NCI-H2029 treated with DMSO at 0.1 percent for 48 hours (cell line): ENCODE measurements at regions not wholly inside any gene's neighbourhood (a gene's known extent, or its start where the extent isn't known, plus 50 kb on each side); places are given as distances from the start of the nearest gene placed in this dataset.
"Not testable (repeated sequence)": the region's sequence is repeated elsewhere in the genome, so short reads cannot be mapped to it uniquely, and the experiment has no call there.

Experiments
- DNase-seq: peaks from one replicate; lab custom pipeline; 2025; lab: John Stamatoyannopoulos, UW

DNA sequence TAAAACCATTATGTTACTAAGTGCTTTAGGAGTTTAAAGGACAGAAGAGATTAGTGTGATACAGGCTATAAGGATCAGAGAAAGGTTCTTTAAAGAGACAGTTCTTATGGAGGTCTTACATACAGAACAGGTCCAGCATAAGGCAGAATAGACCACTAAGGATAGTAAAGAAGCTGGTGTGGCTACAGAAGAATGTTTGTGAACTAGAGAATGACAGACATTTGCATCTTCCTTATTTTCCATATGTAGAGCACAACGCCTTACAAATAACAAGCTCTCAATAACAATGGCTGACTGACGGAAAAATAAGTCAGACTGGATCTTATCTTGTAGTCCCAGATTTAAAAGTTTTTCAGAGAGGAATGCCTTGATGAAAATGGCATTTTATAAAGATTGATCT lies 95.6 kb upstream of the NOTCH2NLA start:
- not testable (repeated sequence) for DNase-seq

DNA sequence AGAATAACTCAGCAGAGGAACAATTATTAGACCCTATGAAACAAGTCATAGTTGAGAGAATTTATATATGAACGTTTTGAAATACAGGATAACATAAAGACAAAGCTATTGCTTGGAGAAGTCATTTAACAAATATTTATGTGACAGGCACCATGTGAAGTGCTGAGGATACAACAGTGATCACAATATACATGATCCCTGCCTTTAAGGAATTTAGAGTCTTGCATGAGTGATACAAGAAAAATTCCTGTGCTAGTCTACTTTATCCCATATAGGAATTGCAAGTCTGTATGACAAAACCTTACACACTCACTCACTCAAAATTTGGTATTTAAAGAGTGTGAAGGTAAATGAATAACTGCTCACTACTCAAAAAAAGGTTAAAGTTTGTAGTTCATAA lies 94.5 kb upstream of the NOTCH2NLA start:
- not testable (repeated sequence) for DNase-seq

DNA sequence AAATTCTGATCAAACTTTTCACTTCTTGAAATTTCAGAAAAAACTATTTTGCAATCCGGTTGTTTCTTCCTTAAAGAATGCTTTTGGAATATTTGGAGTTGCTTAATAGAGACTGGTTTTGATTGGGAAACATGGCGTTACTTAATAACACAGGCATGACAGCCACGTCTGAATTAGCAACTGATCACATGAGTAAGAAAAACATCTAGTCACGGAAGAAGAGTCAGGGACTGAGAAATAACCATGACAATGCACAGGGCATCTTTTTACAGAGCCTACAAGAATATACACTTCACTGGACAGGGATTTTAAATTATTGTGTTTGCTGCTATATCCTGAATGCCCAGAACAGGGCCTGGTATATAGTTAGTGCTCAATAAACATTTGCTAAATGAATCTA lies 94.1 kb upstream of the NOTCH2NLA start:
- not testable (repeated sequence) for DNase-seq

DNA sequence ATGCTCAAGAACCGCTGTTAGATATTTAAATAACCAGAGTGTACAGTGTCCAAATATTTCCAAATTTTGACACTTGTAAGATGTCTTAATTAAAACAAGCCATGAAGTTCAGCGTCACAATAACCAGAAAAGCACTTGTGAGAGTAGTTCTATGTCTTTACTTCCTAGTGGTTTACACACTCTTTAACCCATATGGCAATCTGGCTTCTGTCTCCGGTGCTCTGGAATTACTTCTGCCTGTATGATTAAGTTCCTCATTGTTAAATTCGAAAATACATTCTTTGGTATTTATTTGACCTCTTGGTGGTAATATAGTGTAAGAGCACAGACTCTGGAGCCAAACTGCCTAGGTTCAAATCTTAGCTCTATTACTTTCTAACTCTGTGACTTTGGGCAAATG lies 89.9 kb upstream of the NOTCH2NLA start:
- DNase-seq = not testable (repeated sequence)

DNA sequence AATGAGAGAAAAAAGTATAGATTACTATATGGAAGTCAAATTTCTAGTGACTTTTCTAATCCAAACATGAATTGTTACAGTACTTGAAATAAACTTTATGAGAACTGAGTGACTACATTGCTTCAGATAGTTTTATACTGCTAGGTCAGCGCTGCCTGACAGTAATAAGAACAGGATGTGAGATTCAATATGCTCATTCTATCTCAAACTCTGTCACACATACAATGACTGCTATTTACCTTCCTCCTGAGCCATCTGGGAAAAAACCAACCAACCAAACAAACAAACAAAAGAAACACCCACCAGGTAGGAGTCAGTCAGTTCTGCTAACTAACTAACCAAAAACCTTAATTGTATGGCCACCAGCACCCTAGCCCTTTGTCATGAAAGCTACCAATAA lies 89.0 kb upstream of the NOTCH2NLA start:
- DNase-seq = not testable (repeated sequence)

DNA sequence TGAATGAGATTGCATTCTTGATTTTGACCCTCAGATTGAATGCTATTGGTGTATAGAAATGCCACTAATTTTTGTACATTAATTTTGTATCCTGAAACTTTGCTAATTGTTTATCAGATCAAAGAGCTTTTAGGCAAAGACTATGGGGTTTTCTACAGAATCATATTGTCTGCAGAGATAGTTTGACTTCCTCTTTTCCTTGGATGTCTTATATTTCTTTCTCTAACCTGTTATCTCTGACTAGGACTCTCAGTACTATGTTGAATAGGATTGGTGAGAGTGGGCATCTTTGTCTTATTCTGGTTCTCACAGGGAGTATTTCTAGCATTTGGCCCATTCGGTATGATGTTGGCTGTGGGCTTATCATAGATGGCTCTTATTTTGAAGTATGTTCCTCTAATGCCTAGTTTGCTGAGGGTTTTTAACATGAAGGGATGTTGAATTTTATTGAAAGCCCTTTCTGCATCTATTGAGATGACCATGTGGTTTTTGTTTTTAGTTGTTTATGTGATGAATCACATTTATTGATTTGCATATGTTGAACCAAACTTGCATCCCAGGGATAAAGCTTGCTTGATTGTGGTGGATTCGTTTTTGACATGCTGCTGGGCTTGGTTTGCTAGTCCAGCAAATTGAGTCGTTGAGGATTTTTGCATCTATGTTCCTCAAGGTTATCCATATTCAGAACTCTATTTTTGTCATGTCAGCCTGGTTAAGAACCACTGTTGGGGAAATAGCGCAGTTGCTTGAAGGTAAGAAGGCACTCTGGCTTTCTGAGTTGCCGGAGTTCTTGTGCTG lies 85.8 kb upstream of the NOTCH2NLA start:
- not testable (repeated sequence) for DNase-seq

DNA sequence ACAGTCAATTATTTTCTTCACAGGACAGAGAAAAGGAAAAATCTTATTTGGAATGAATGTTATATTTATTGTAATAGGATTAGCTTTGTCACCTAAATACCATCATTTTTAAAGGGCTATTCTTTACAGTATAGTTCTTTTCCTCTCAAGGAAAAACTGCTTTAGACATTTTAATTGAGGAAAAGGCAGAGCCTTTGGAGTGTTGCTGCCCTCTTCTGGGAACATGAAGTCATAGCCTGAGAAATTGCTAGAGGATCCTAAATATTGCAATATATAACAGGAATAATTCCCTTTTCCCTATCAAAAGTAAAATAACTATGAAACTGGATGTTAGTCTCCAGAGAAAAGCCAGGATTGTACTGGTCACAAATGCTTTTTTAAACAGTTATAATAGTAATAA lies 81.8 kb upstream of the NOTCH2NLA start:
- DNase-seq = not testable (repeated sequence)

DNA sequence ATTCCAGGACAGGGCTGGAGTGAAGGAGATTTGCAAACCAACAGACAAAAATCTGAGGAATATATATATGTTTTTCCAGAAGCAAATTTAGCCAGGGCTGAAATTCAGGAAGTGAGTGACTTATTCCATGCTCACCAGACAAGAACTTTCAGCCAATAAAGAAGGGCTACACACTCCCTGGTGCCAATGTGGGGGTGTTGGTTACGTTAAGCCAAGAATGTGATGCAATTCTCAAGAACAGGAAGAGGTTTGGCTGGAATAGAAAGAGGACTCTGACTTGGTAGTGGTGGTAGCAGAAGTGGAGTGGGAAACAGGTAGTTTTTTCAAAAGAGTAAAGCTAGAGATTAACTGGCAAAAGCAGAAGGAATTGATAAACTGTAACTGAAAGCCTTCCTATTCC lies 80.6 kb upstream of the NOTCH2NLA start:
- DNase-seq = not testable (repeated sequence)

DNA sequence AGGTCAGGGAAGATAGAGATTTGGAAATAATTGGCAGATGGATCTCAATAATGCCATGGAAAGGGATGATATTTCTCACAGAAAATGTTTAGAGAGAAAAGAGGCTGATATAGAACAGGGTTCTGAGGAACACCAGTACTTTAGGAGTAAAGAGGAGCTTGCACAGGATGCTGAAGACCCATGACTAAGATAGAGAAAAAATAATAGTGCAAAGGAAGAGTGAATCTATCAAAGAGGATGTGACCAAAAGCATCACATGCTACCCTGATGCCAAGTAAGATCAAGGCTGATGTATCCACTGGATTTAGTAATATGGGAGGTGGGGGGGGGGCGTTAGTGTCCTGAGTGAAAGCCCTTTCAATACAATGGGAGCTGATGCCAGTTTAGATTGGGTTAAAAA lies 80.1 kb upstream of the NOTCH2NLA start:
- not testable (repeated sequence) for DNase-seq

DNA sequence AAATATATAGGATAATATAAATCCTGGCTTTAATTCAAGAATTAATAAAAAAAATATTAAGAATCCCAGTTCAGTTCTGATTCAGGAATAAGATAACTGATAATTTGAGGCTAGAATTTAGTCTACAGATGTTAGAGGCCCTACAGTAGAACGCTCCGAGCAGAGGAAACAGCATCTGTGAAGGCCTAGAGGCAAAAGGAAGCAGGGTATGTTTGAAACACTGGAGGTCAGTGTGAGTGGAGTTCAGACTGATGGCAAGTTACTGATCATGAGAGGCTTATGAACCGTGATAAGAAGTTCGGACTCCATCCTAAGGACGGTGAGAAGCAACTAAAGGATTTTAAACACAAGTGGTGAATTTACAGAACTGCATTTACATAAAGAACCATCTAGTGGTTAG lies 79.3 kb upstream of the NOTCH2NLA start:
- DNase-seq = not testable (repeated sequence)

DNA sequence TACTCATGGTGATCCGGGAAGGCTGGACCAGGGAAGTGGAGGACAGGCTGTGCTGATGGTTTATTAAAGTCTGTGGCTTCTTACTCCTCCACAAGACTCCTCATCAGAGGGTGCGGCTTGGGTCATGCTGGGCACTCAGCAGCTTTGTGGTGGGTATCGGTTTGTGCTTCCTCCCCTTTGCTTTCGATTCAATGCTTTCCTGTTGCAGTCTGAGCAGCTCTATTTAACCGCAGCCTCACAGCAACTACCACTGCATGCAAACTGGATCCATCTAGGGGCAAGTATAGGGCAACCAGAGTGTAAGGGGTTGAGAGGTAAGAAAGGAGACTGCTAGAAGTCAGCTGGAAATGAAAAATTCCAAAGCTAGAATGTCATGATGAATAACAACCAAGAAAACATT lies 78.8 kb upstream of the NOTCH2NLA start:
- not testable (repeated sequence) for DNase-seq

DNA sequence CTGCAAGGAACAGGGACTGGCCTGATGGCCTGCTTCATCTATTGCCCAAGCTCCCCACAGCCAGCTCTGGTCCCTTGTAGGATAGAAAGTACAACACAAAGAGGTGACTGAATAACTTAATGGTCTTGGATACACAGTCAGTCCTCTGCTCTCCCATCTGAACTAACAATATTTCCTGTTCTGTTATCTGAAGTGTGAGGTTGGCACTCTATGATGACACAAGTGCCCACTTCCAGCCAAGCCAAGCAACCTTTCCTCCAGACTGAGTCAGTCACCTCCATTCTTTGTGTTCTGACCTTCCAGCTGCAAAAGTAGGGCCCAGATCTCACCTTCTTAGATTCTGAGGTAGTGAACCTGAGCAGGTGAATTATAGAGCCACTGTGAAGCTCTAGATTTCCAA lies 77.8 kb upstream of the NOTCH2NLA start:
- DNase-seq = not testable (repeated sequence)

DNA sequence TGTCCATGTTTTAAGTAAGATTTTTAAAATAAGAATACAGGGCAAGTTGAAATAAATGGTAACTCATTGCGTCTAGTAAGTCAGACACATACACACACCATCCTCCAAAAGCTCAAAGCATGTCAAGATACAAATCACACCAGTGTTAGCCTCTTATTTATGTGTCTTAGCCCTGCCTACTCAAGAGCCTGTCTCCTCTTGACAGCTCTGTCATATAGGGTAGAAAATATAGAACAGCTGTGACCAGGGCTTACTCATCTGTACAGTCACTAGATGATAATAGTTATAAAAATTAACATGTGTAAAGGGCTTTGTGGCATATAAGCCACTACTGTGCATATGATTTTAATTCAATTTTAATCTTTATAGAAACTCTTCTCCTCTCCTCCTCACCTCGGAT lies 76.6 kb upstream of the NOTCH2NLA start:
- not testable (repeated sequence) for DNase-seq

DNA sequence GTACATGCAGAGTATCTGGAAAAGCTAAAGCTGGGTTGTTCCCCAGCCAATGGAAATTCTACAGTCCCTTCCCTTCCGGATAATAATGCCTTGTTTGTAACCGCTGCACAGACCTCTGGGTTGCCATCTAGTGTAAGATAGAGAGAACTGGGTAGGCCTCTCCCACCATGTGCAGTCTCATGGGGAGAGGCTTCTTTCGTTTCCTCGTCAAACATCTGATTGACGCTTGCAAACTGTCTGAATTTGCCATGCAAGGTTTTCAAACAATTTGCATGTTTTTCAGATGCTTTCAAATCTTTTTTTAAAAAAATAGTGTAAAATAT lies 69.7 kb upstream of the NOTCH2NLA start:
- not testable (repeated sequence) for DNase-seq

DNA sequence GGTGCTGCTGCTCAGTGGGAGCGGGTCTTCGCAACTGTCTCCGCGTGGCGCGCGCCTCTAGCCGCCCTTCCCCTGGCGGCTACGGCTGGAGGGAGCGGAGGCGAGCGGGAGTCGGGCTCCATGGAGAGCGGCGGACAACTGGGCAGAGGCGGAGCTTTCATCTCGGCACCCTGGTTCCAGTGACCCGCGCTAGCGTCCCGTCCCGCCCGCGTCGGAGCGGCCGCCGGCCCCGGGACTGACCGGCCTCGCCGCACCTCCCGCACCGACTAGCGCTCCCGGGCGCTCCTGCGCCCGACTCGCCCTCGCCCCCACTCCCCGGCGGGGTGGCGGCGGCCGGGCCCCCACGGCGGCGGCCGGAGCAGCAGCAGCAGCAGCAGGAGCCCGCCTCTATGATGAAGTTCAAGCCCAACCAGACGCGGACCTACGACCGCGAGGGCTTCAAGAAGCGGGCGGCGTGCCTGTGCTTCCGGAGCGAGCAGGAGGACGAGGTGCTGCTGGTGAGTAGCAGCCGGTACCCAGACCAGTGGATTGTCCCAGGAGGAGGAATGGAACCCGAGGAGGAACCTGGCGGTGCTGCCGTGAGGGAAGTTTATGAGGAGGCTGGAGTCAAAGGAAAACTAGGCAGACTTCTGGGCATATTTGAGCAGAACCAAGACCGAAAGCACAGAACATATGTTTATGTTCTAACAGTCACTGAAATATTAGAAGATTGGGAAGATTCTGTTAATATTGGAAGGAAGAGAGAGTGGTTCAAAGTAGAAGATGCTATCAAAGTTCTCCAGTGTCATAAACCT lies 69.2 kb upstream of the NOTCH2NLA start:
- not testable (repeated sequence) for DNase-seq

DNA sequence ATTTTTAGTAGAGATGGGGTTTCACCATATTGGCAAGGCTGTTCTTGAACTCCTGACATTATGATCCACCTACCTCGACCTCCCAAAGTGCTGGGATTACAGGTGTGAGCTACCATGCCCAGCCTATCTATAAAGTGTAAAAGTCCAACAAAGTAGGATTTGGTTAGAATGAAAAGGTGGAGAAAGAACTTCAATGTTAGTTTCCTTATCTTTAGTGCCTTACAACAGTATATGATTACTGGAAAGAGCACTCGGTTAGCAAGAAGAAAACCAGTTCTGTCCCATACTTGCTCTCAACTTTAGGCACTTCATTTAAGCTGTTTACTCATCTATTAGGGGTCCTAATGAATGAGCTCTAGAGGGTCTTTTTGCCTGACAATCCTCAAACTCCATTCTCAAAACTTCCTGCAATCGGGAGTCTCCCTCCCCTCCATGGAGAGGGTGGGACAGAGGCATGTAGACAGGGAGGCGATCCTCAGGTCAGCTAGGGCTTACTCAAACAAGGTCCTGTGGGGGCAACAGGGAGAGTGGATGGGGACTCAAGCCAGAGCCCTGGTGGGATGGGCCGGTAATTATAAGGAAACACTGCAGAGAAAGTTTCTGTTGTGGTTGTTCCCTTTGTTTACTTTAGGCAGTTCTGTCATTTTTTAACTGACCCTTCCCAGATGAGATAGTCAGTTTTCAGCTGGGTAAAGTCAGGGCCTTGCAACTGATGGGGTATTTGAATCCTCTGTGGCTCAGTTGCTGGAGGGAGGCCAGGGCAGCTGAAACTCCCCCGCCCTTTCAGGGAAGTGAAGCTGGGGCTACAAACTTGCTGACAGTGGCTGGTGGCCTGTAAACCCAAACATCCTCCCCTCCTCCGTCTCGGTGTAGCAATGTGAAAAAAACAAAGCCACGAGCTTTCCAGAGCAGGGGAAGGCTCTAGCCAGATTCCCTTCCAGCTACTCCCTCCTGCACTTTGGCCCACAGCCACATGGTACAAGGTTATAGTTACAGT lies 64.4 kb upstream of the NOTCH2NLA start:
- DNase-seq = not testable (repeated sequence)

DNA sequence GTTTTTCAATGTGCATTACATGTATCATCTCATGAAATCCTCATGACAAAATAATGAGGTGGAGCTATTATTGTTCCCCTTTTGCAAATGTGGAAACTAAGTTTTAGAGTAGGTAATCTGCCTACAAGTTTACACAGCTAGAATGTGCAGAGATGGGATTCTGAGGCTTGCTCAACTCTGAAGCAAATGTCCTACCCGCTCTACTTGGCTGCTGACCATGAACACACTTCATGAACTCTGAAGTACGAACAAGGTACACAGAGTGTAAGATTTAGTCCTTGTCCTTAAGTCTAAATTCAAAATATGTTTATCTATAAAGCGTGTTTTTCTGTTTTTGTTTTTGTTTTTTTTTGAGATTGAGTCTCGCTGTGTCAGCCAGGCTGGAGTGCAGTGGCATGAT lies 63.6 kb upstream of the NOTCH2NLA start:
- not testable (repeated sequence) for DNase-seq

DNA sequence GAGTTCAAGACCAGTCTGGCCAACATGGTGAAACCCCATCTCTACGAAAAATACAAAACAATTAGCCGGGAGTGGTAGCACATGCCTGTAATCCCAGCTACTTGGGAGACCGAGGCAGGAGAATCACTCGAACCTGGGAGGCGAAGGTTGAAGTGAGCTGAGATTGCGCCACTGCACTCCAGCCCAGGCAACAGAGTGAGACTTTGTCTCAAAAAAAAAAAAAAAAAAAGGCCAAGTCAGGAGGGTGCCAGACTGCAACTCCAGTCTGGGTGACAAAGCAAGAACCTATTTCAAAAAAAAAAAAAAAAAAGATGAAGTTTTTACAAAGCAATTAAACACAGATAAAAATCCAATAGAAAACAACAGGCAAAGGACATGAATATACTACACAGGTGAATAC lies 59.1 kb upstream of the NOTCH2NLA start:
- not testable (repeated sequence) for DNase-seq

DNA sequence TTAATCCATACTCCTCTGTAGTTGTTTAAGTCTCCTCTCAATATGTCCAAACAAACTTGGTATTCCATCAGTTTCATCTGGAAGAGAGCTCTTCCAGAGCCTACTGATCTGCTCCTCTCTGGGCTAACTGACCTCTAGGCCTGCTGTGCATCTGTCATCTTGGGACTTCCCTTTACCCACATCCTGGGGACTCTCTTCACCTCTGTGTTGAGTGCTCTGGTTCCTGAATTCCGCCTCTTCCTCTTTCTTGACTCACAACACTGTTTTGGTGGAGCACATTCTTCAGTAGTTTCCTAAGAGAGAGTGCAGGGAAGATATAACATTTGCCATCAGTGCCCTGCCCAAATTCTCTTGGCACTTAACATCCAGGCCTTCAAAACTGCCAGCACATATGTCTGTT lies 55.9 kb upstream of the NOTCH2NLA start:
- not testable (repeated sequence) for DNase-seq

DNA sequence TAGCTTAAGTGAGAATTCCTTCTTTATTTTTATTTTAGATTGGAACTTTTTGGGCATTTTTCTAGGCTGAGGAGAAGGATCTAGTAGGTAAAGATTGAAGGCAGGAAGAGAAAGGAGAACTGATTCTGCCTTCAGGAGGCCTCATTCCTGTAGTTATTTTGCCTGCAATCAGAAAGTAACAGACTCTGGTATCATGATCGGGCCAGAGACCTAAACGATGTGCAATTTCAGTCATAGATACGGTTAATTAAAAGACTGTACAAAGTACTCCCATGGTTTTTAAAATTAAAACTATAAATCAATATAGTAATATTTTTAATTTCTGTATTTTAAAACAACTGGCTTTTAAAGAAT lies 54.7 kb upstream of the NOTCH2NLA start:
- DNase-seq = not testable (repeated sequence)

DNA sequence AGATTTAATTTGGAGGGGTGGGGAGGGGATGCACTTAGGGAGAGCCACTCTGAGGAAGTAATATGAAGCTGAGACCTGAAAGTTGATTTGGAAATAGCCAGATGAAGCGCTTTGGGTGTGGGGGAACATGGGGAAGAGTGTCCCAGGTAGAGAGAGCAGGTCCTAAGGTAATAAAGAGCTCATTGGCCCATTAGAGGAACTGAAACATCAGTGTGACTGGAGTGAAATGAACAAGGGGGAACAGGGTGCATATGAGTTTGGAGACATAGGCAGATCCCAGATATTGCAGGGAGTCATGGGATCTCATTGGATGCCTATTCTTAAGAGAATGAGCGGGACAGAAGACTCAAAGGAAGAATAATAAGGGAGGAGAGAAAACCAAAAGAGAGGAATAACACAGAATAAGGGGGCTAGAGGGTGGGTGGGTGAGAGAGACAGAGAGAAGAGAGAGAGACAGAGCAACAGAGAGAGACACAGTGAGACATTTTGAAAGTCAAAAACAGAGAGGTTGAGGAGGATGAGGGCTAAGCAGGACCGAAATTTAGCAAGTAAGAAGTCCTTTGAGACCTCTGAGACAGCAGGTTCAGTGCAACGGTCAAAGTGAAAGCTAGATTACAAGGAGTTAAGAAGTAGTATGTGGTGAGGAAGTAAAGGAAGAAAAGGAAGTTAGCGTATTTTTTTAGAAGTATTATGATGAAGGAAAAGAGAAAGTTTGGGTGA lies 54.1 kb upstream of the NOTCH2NLA start:
- DNase-seq = not testable (repeated sequence)
